Brain microvascular endothelial cell (primary cell): ENCODE measurements at regions not wholly inside any gene's neighbourhood (a gene's known extent, or its start where the extent isn't known, plus 50 kb on each side); places are given as distances from the start of the nearest gene placed in this dataset.
A peak's percentile ranks its signal among the peaks of the same experiment; 100 is the strongest.
"Not testable (repeated sequence)": the region's sequence is repeated elsewhere in the genome, so short reads cannot be mapped to it uniquely, and the experiment has no call there.

Experiments
- DNase-seq: peaks from one replicate; pipeline ENCODE4 v3.0.0-alpha.2; 2020
- H3K27ac ChIP-seq: fragments of 250-450 bp; sonication (Bioruptor Pico); 2 replicates; pipeline ENCODE4 v1.5.1; 2020; ENCODE audit warnings: mild to moderate bottlenecking, moderate library complexity
- H3K27me3 ChIP-seq: fragments of 250-450 bp; sonication (Bioruptor Pico); replicated peaks from 2 replicates; pipeline ENCODE4 v1.5.1; 2020; ENCODE audit warnings: mild to moderate bottlenecking
- H3K36me3 ChIP-seq: fragments of 250-450 bp; sonication (Bioruptor Pico); replicated peaks from 2 replicates; pipeline ENCODE4 v1.5.1; 2020; ENCODE audit warnings: mild to moderate bottlenecking
- H3K4me3 ChIP-seq: 2 replicates; pipeline ENCODE4 v1.5.1; 2011; ENCODE audit warnings: low read depth, mild to moderate bottlenecking, control low read depth, low read length, moderate library complexity
- in situ Hi-C: cut with HindIII; loops from 2 replicates; pipeline ENCODE4 v1.10.0; 2017; ENCODE audit warnings: low sequenced_read_pairs, low pct_ligation_motif_present
- TF ChIP-seq, protein P1 (sequence below): IDR thresholded peaks from 2 replicates; pipeline ENCODE4 v1.5.1; 2011; ENCODE audit warnings: low read depth, mild to moderate bottlenecking, moderate library complexity, low read length, control low read depth, inconsistent platforms; ENCODE audit errors: missing control alignments

DNA sequence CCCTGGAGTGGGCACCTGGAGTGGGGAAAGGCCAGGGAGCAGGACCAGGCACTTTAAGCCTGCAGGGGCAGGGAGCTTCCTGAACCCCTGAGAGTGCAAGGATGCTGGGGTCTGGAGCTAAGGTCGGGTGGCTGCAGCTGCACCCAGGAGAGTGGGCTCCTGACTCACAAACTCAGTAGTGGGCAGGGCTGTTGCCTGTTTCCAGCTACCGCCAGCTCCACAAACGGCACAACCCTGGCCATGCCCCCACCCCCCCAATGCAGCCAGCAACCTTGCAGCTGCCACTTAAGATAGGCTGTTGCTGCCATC is 688.8 kb downstream of the NYAP2 start:
- no peak for DNase-seq
- Histone ChIP-seq H3K27ac (no peak overlapping the region), H3K4me3 (no peak overlapping the region), H3K36me3 (no peaks in the 10 kb centered on the region), H3K27me3 (no peaks in the 10 kb centered on the region)
- in situ Hi-C loops = no loop called here
- TF ChIP-seq, protein P1, sequence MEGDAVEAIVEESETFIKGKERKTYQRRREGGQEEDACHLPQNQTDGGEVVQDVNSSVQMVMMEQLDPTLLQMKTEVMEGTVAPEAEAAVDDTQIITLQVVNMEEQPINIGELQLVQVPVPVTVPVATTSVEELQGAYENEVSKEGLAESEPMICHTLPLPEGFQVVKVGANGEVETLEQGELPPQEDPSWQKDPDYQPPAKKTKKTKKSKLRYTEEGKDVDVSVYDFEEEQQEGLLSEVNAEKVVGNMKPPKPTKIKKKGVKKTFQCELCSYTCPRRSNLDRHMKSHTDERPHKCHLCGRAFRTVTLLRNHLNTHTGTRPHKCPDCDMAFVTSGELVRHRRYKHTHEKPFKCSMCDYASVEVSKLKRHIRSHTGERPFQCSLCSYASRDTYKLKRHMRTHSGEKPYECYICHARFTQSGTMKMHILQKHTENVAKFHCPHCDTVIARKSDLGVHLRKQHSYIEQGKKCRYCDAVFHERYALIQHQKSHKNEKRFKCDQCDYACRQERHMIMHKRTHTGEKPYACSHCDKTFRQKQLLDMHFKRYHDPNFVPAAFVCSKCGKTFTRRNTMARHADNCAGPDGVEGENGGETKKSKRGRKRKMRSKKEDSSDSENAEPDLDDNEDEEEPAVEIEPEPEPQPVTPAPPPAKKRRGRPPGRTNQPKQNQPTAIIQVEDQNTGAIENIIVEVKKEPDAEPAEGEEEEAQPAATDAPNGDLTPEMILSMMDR = no peak

DNA sequence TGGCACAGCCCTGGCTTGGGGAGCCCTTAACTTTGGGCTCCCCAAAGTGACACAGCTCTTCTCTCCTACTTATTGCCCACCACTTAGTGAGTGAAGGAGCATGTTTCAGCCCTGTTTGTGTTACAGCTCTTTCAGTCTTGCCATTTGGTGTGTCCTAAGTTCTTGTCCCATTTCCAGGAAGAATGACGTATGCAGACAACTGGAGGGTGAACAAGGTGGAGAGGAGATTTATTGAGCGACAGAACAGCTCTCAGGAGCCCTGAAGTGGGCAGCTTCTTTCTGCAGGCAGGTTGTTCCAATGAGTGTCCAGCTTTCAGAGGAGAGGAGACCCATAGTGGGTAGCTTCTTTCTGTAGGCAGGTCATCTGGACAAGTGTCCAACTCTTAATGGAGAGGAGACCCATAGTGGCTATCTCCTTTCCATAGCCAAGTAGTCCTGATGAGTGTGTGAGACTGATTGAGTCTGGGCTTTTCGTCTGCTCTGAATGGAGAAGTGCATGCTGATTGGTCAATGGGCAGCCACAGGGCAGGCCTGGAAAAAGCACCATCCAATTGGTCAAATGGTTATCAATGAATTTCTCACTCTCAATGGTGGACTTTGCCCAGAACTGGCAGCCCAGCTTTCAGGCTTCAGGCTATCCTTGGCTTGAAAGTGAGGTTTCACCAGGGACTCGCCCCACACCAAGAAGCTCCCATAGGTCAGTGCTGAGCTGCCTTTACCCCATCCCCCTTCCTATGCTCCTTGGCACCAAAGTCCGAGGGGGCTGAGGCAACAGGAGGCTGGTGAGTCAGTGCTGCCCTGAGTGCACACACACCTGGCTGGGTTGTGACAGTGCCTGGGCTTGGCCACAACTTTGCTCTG is 688.2 kb downstream of the NYAP2 start:
- DNase-seq = no peak
- in situ Hi-C loops = no loop called here
- H3K27me3 ChIP-seq = no peaks in the 10 kb centered on the region
- H3K4me3 ChIP-seq = no peak overlapping the region
- no peak overlapping the region for H3K27ac ChIP-seq
- H3K36me3 ChIP-seq = no peaks in the 10 kb centered on the region
- TF ChIP-seq, protein P1 = no peak

DNA sequence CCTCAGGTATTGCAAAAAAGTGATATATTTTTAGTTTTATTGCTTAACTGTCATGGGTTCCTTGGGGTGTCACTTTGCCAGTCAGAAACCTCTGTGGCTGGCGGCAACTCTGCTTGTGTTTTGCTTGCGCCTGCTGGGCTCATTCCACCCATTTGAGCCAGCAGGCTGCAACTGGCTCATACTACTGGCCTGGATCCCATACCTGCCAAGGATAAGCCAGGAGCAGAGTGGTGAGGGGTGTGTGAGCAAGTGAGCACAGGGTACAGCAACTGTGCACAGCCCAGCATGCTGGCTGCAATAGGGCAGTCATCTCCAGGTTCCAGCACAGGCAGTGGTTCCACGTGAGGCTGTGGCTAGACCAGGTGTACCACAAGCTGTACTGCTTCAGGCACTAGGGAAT is 687.5 kb downstream of the NYAP2 start:
- no peaks in the 10 kb centered on the region for H3K27me3 ChIP-seq
- no peak for DNase-seq
- no peak overlapping the region for H3K4me3 ChIP-seq
- TF ChIP-seq, protein P1 = no peak
- H3K36me3 ChIP-seq = no peaks in the 10 kb centered on the region
- in situ Hi-C loops = no loop called here
- H3K27ac ChIP-seq = no peak overlapping the region

DNA sequence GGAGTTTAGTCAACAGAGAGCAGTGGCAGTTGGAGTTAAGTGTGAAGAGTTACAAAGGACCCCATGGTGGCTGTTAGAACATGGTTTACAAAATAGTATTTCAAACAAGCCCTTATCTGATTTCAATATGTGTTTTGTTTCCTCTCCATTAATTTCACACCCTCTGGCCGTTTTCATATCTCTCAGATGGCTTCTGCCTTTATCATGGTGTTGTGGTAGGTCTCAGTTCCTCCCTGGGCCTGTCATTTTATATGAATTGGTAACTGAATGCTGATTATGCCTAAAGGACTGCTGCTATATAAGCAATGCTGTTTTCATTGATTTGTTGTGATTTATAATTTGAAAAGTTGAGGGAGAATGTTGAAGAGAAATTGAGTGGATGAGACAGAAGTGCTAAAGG is 686.7 kb downstream of the NYAP2 start:
- DNase-seq = no peak
- Histone ChIP-seq H3K27ac (no peak overlapping the region), H3K27me3 (no peaks in the 10 kb centered on the region), H3K4me3 (no peak overlapping the region), H3K36me3 (no peaks in the 10 kb centered on the region)
- TF ChIP-seq, protein P1 = no peak
- in situ Hi-C loops = no loop called here

DNA sequence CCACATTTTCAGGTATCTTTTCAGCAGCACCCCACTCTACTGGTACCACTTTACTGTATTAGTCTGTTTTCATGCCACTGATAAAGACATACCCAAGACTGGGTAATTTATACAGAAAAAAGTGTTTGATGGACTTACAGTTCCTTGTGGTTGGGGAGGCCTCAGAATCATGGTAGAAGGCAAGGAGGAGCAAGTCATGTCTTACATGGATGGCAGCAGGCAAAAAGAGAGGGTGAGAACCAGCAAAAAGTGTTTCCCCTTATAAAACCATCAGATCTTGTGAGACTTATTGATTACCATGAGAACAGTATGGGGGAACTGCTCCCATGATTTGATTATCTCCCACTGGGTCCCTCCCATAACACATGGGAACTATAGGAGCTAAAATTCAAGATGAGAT is 685.9 kb downstream of the NYAP2 start:
- in situ Hi-C loops, H3K36me3 ChIP-seq, DNase-seq, H3K4me3 ChIP-seq, H3K27ac ChIP-seq, H3K27me3 ChIP-seq: not testable (repeated sequence)

DNA sequence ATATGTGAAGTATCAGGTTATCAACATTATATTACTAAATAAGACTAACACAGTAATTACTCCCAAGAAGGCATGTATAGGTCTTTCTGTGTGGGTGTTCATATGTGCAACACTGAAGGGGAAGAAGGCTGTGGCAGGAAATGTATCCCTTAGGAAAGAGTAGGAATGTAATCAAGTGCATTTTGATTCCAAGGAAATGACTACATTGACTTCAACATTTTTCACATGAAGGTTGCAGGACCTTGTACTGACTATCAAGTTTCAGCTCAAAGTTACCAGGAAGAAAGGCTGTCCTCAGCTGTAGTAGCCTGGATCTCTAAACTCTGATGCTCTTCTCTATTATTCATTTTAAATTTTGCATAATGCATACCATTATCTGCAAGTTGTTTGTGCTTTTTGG is 680.8 kb downstream of the NYAP2 start:
- in situ Hi-C loops = no loop called here
- TF ChIP-seq, protein P1 = no peak
- peak overlapping the region; percentile 64 for H3K27ac ChIP-seq
- no peaks in the 10 kb centered on the region for H3K36me3 ChIP-seq
- H3K27me3 ChIP-seq = no peaks in the 10 kb centered on the region
- DNase-seq = peak; percentile 30
- no peak overlapping the region for H3K4me3 ChIP-seq
